ENCODE measurements at regions not wholly inside any gene's neighbourhood (a gene's known extent, or its start where the extent isn't known, plus 50 kb on each side); places are given as distances from the start of the nearest gene placed in this dataset.

GRCh38 chr4:64146030-64146429 lies 263.2 kb downstream of the TECRL start:
- Histone ChIP-seq H4K20me1 (ENCODE audit: insufficient read depth, low read length) (no peaks in the 10 kb centered on the region), H3K9me3 (replicated peaks; ENCODE audit: insufficient read depth, low read length) (no peaks in the 10 kb centered on the region)

GRCh38 chr4:64144994-64145393 lies 264.3 kb downstream of the TECRL start:
- Histone ChIP-seq H2AFZ (ENCODE audit: low read length) (no peak overlapping the region), H3K27ac (ENCODE audit: low read length) (no peak overlapping the region), H3K9ac (ENCODE audit: low read length) (no peak overlapping the region), H3F3A (ENCODE audit: insufficient read depth, low read length) (no peaks in the 10 kb centered on the region), H3K9me2 (replicated peaks; ENCODE audit: insufficient read depth, low read length) (no peaks in the 10 kb centered on the region), H3K4me2 (ENCODE audit: low read depth, low read length) (no peak overlapping the region), H3K4me1 (ENCODE audit: low read length) (no peaks in the 10 kb centered on the region), H3K27me3 (replicated peaks; ENCODE audit: insufficient read depth, low read length) (no peaks in the 10 kb centered on the region), H4K20me1 (ENCODE audit: insufficient read depth, low read length) (no peaks in the 10 kb centered on the region), H3K36me3 (replicated peaks; ENCODE audit: insufficient read depth, low read length) (no peaks in the 10 kb centered on the region), H3K9me3 (replicated peaks; ENCODE audit: insufficient read depth, low read length) (no peaks in the 10 kb centered on the region), H3K79me2 (ENCODE audit: low read length) (no peaks in the 10 kb centered on the region), H3K4me3 (ENCODE audit: low read length) (no peak overlapping the region)
- TF ChIP-seq, protein P1, sequence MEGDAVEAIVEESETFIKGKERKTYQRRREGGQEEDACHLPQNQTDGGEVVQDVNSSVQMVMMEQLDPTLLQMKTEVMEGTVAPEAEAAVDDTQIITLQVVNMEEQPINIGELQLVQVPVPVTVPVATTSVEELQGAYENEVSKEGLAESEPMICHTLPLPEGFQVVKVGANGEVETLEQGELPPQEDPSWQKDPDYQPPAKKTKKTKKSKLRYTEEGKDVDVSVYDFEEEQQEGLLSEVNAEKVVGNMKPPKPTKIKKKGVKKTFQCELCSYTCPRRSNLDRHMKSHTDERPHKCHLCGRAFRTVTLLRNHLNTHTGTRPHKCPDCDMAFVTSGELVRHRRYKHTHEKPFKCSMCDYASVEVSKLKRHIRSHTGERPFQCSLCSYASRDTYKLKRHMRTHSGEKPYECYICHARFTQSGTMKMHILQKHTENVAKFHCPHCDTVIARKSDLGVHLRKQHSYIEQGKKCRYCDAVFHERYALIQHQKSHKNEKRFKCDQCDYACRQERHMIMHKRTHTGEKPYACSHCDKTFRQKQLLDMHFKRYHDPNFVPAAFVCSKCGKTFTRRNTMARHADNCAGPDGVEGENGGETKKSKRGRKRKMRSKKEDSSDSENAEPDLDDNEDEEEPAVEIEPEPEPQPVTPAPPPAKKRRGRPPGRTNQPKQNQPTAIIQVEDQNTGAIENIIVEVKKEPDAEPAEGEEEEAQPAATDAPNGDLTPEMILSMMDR (IDR thresholded peaks at IDR 0.05; ENCODE audit: low read length), result no peak
- TF ChIP-seq EZH2 (optimal IDR thresholded peaks at IDR 0.05; ENCODE audit: low read depth, low read length), result no peak
- no peak for TF ChIP-seq EZH2phosphoT487 (IDR thresholded peaks at IDR 0.05; ENCODE audit: low read length)
- DNase-seq, result no peak

More at GRCh38 chr4:64146030-64146429, 263.2 kb downstream of the TECRL start:
- Histone ChIP-seq H3K27ac (ENCODE audit: low read length) (no peak overlapping the region), H3K9ac (ENCODE audit: low read length) (no peak overlapping the region), H3K27me3 (replicated peaks; ENCODE audit: insufficient read depth, low read length) (no peaks in the 10 kb centered on the region), H3K4me3 (ENCODE audit: low read length) (no peak overlapping the region), H3K36me3 (replicated peaks; ENCODE audit: insufficient read depth, low read length) (no peaks in the 10 kb centered on the region), H3K4me1 (ENCODE audit: low read length) (no peaks in the 10 kb centered on the region), H3F3A (ENCODE audit: insufficient read depth, low read length) (no peaks in the 10 kb centered on the region), H3K79me2 (ENCODE audit: low read length) (no peaks in the 10 kb centered on the region), H2AFZ (ENCODE audit: low read length) (no peak overlapping the region), H3K9me2 (replicated peaks; ENCODE audit: insufficient read depth, low read length) (no peaks in the 10 kb centered on the region), H3K4me2 (ENCODE audit: low read depth, low read length) (no peak overlapping the region)
- no peak for TF ChIP-seq EZH2phosphoT487 (IDR thresholded peaks at IDR 0.05; ENCODE audit: low read length)
- TF ChIP-seq, protein P1 (IDR thresholded peaks at IDR 0.05; ENCODE audit: low read length), result no peak
- TF ChIP-seq EZH2 (optimal IDR thresholded peaks at IDR 0.05; ENCODE audit: low read depth, low read length), result no peak
- DNase-seq, result no peak

DNA sequence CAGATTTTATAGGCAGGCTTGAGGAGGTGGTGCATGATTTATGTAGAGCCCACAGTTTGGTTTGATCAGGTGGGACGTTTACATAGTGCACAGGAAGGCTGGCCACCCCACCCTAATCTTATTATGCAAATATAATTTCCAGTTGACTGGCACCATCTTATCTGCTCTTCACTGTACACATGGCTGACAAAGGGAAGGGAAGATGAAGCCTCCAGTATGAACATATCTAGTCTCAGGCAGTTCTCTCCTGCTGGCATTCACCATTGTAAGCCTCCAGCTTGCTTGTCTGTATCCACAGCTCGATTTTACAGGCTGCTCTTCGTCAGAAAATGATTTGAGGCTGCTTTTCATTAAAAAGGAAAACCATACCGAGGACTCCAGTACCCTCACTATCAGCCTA lies 278.3 kb downstream of the TECRL start:
- Histone ChIP-seq H3K4me1 (ENCODE audit: low read length) (no peaks in the 10 kb centered on the region), H3K27ac (ENCODE audit: low read length) (no peak overlapping the region), H3K9me3 (replicated peaks; ENCODE audit: insufficient read depth, low read length) (no peaks in the 10 kb centered on the region), H3K27me3 (replicated peaks; ENCODE audit: insufficient read depth, low read length) (no peaks in the 10 kb centered on the region), H3K9me2 (replicated peaks; ENCODE audit: insufficient read depth, low read length) (no peaks in the 10 kb centered on the region), H3F3A (ENCODE audit: insufficient read depth, low read length) (no peaks in the 10 kb centered on the region), H3K36me3 (replicated peaks; ENCODE audit: insufficient read depth, low read length) (no peaks in the 10 kb centered on the region), H4K20me1 (ENCODE audit: insufficient read depth, low read length) (no peaks in the 10 kb centered on the region), H3K4me2 (ENCODE audit: low read depth, low read length) (no peak overlapping the region), H3K79me2 (ENCODE audit: low read length) (no peaks in the 10 kb centered on the region), H2AFZ (ENCODE audit: low read length) (no peak overlapping the region), H3K4me3 (ENCODE audit: low read length) (no peak overlapping the region), H3K9ac (ENCODE audit: low read length) (no peak overlapping the region)
- DNase-seq, result no peak
- no peak for TF ChIP-seq EZH2phosphoT487 (IDR thresholded peaks at IDR 0.05; ENCODE audit: low read length)
- TF ChIP-seq EZH2 (optimal IDR thresholded peaks at IDR 0.05; ENCODE audit: low read depth, low read length), result no peak
- TF ChIP-seq, protein P1 (IDR thresholded peaks at IDR 0.05; ENCODE audit: low read length), result no peak
